GM19467 (cell line): ENCODE measurements at regions not wholly inside any gene's neighbourhood (a gene's known extent, or its start where the extent isn't known, plus 50 kb on each side); places are given as distances from the start of the nearest gene placed in this dataset.

Experiments used
- ATAC-seq: cut with Tn5 transposase; IDR thresholded peaks from one replicate; pipeline ENCODE4 v1.9.1; 2021; ENCODE audit warnings: mild to moderate bottlenecking, moderate library complexity; ENCODE audit not compliant: unreplicated experiment

DNA sequence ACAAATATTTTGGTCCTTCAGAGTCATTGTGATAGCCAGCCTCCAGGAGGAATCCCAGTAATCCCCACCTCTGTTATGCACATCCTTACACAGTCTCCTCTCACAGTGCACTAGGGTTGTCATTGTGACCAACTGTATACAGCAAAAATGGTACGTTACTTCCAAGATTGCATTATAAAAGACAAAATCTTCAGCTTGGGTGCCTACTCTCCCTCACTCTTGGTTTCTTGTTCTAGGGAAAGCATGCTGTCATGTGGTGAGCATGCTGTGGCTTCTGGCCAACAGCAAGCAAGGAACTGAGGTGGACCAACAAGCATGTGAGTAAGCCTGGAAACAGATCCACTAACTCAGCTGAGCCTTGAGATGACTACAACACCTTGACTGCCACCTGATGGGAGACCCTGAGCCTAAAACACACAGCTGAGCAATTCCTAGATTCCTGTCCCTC is 130.1 kb upstream of the DST start:
- ATAC-seq = no peak

DNA sequence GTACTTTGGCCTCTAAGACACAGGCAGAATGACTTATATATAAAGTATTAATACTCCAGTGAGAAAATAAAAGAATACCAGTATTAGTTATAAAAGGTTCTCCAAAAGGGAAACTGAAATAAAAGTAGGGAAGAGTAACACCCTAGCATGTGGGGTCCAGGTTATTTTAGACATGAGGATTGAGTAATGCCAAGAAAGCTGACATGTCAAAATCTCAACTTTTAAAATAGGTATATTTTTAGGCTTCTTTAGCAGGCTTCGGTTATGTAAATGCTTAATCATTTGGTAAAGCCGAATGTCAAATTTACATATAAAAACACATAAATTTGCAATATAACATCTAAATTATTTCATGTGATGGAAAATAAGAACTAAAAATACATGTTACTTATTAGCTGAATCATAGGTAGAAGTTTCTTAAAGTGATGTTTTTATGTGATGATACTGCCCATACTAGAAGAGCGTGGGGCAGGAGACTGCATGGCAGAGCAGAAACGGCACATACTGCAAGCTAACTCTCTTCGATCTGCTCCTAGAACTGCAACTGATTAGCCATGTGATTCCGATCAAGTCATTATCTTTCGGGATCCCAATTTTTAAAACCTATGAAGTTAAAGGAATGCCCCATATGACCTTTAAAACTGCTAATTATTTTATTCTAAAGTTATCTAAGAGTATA is 129.4 kb upstream of the DST start:
- ATAC-seq = no peak

DNA sequence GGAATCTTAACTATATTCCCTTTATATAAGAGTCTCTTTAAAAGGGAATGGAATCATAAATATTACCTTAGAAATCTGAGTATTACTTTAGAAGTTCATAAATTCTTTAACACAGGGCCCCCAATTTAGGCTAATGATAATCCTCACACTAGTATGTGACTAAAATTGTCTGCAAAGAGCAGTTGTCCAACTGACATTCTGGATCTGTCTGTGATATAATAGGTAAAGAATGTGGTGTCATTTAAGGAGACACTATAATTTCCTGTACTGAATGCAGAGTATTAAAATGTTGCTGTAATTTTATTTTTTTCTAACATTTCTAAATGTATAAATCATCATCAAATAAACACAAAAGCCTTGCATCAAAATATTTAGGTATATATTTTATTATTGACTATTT is 128.5 kb upstream of the DST start:
- ATAC-seq = no peak

DNA sequence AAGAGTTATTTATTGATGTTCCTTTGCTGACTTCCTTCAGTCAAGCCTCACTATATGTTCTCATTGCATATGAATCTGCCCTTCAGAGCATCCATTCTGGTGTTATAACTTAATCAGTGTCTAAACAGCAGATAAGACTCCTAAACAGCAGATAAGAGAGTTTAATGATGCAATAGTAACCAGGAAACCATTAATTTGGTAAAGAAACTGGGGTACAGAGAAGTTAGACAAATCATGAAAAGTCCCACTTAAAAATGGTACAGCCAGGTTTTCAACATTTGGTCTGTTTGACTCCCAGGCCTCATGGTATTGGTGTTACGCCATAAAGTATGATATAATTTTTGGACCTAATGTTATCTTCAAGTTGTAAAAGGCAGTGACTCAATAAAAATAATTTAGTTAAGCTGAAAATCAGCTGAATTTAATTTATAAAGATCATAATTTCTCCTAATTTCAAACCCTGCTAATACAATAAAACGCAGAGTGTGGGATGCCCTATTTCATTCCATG is 127.4 kb upstream of the DST start:
- no peak for ATAC-seq

DNA sequence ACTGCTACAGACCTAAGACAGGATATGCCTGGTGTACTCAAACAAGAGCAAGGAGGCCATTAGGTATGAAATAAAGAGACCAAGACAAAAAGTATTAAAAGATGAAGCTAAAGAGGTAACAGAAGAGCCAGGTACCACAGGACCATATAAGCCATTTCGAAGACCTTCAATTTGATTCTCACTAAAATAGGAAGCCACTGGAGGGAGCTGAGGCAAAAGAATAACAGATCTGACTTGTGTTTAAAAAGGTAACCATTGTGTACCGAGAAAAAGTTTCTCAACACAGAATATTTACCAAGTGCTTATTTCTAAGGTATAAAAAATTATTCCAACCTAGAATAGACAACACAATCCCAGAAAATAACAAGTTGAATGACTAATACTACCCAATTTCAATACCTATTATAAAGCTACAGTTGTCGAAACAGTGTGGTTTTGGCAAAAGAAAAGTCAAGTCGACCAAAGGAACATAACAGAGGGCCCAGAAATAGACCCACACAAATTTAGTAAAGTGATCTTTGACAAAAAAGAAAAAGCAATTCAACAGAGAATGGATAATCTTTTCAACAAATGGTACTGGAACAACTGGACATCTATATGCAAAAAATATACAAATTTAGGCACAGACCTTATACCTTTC is 125.3 kb upstream of the DST start:
- no peak for ATAC-seq

DNA sequence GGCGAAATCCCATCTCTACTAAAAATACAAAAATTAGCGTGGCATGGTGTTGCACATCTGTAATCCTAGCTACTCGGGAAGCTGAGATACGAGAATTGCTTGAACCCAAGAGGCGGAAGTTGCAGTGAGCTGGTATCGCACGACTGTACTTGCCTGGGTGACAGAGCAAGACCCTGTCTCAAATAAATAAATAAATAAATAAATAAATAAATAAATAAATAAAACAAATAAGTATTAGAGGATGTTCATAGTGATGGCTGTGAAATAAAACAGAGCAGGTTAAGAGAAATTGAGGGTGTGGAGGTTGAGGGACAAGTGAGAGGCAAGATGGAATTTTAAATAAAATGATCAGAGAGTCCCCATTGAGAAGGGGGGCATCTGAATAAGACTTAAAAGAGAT is 124.7 kb upstream of the DST start:
- no peak for ATAC-seq

DNA sequence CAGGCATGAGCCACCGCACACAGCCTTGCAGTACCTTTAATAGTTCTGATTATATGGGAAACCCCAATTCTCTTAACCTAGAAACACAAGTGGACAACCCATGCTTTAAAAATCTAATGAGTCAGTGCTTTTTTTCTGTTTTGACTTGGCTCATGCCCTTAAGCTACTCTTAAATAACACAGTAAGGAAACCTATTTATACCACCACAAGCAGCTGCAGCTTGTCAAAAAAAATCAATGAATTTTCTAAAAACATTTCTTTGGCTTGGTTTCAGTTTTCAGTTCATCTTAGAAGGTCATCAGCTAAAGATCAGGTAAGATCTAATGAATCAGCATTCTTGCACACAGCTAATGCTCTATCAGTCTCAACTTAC is 124.1 kb upstream of the DST start:
- peak; percentile 69 for ATAC-seq

DNA sequence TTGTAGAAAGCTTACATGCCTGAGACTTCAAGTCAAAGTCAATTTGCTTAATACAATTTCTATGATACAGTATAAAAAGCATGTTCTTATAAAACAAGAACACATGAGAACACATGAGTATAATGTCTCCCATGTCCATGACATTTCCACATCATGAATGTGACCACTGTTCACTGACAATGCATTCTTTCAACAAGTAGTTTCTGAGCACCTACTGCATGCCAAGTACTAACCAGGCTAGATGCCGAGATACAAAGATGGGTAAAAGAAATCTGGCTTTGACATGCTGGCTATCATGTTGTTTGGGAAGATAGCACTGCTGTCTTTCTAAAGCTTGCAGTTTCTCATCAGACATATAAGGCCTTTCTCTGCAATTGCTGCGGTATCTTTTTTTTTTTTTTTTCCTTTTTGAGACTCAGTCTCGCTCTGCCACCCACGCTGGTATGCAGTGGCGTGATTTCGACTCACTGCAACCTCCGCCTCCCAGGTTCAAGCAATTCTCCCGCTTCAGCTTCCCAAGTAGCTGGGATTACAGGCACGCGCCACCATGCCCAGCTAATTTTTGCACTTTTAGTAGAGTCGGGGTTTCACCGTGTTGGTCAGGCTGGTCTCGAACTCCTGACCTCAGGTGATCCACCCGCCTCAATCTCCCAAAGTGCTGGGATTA is 123.6 kb upstream of the DST start:
- no peak for ATAC-seq

DNA sequence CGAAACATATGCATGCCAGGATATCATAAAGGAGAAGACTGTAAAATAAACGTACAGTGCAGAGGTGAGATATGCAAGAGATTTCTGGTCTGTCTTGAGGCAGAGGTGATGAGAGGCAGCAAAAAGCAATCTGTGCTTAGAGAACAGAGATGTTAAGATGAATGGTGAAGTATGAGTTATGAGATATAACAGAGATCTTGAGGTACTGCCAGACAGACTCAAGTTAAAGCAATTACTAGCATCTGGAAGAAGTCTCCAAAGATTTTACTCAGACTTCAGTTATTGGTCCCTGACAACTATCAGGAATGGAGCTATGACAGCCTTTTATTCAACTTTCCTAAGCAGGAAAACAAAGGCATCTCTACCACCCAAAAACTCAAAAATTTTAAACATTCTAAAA is 122.8 kb upstream of the DST start:
- no peak for ATAC-seq

DNA sequence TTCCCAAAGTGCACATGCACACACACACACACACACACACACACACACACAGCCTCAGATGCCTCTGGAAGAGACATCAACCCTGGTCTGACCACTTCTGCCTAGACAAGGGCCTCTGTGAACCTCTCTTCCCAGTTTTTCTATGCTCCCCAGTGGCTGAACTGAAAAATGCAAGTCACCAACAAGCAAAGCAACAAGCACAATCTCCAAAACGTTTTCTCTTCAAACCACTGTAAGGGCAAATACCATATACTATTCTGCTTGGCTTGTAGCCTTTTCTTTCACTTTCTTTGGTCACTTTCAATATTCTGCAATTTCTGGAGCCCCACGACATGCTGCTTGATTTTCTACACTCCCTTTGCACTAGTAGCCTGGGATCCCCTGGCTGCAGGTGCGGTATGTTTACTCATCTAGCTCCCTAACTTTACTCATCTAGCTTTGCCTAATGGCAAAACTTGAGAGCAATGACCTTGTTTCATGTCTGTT is 121.4 kb upstream of the DST start:
- ATAC-seq = peak; percentile 44

DNA sequence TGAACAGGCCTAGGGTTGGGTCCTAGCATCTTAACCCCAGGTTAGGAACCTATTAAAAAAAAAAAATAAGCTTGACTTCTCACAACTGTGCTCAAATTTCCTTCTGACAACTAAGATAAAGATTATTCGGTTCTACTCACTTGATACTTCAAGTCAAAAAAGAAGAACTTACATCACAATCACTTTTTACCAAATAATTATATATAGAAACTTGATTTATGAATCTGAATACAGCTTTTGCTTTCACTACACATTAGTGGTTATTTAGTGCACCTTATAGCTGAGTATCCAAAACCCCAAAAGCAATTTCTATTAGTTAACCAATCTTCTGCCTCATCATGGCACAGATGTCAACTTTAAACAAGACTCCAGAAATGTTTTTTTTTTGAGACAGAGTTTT is 119.0 kb upstream of the DST start:
- ATAC-seq = no peak

DNA sequence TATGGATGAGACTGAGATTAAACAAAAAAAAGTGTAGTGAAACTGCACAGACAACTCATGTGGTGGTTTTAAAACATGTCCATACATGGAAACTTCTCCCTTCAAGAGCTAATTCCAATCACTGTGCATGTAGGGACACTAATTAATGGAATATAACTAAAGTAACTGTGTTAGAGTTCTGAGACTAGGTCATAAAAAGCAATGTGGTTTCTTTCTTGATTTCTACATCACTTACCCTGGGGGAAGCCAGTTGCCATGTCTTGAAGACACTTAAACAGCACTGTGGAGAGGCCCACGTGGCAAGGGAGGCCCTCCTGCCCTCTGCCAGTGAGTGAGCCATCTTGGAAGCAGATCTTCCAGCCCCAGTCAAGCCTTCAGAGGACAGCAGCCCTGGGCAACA is 118.2 kb upstream of the DST start:
- ATAC-seq = no peak

DNA sequence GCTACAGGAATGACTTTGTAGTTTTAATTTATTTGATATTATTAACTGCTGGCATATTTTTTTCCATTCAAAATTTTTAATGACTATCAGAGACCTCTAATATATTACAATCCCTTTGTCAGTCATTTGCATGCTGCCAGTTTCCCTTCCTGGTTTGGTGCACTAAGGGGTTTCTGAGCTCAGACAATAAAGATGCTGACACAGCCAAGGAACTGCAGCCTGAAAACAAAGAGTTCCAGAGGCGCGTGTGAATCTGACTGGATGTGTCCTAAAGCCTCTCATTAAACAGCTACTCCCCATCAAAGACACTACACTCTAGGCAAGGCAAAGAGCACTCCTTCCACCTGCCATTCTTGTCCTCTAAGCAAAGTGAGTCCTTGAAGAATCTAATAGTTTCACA is 116.8 kb upstream of the DST start:
- no peak for ATAC-seq

DNA sequence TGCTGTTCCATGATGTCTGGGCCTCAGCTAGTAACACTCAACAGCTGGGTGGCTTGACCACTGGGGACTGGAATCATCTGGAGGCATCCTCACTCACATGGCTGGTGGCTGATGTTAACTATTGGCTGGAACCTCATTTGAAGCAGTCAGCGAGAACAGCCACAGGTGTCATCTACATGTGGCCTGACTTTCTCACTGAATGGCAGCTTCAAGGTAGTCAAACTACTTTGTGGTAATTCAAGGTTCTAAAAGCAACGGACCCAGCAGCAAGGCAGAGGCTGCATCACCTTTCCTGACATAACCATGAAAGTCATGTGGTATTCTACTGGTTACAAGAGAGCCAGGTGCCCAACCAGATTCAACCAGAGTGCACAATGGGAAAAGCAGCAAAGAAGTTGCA is 115.9 kb upstream of the DST start:
- ATAC-seq = no peak

DNA sequence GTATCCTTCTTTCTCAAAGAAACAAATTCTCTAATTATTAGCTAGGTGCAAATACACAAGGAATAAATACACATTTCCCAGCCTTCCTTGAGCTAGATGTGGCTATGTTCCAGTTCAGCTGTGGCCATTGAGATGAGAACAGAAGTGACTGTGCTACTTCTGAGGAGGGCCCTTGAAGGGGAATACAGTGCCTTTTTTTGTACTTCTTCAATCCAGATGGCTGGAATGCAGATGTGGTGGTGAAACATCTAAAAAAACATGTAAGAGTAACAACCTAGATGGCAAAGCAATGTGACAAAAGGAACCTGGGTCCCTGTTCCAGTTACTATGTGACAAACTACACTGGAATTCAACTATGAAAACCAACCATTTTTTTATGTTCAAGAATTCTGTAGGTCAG is 115.4 kb upstream of the DST start:
- no peak for ATAC-seq

DNA sequence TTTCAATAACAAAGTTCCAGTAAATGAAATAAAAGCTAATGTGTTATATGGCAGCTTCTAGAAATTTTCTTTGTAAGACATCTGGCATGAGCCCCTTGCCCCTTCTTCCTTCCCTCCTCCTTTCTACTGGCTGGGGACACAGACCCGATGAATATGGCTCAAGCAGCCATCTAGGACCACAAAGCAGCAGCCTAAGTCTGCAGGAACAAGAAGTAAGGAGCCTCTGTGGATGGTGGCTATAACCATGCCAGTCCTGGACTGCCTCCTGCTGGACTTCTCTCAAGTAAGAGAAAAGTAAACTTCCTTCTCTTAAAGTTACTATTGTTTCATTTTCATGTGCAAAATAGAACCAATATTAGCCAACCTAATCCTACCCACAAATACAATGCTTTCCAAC is 114.9 kb upstream of the DST start:
- no peak for ATAC-seq

DNA sequence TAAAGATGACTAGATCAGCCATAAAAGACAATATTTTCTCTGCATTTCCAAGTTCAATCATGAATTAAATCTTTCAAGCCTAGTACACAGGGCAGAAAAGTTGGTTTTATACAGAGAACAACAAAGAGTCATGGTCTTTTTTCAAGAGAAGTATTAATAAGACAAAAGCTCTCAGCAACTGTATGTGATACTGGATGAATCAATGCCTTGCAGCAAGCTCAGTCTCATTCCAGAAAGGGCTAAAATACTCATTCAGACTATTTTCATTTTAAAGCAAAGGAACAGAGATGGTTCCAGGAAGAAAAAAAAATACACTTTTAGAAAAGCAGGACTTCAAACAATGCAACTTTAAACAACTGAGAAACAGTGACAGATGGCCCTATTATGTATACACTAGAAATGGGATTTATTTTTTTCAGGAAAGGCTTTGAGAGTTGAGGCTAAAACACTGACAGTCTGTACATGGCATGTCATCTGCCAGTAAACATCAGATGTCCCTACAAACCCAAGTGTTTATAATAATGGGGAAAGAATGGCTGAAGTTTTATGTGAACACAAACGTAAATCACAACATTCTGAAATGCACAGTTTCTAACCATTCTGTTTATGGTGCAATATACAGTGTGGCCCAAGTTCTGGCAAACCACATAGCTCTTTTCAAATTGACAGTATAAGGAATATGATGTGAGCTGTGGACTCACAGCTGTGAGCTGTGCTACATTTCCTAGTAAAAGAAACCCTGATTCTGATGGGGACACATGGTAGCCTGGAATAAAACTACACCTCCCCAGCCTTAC is 114.3 kb upstream of the DST start:
- no peak for ATAC-seq

DNA sequence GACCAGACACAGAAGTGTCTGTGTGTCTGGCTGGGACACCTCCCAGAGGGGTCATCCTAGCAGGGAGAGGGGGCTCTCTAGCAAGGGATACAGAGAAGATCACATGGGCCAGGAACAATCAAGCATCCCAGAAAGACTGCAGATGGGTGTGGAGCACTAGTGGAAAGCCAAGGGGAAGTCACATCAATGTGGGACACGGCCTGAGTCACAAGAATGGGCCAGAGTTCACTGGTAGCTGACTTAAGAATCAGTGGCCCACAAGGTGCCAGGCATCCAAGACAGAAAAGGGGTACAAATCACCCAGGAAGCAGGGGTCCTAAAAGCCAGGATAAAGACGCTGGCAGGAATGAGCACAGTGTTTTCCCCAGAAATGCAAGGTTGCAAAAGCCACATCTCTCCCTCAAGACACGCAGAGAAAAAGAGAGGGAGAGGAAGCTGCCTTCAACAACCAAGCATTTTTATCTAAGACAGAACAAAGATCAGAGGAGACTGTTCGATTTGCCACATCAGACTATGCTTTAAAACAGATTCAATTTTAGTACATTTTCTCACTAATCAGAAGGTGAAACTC is 113.6 kb upstream of the DST start:
- ATAC-seq = no peak

DNA sequence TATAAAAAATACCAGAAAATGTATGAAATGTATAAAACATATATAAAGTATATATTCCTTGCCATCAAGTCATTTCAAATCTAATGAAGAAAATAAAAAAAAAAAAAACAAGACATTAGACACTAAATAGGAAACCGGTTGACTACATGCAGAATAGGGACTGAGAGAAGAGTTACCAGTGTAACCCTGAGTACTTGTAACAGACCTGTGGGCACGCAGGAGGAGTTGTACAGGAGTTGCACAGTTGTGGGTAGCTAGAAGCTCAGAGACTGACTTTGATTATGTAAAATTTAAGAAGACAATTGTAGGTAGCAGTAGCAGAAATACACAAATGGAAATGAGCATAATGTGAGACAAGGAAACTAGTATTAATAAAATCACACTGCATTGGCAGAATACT is 112.4 kb upstream of the DST start:
- ATAC-seq = no peak

DNA sequence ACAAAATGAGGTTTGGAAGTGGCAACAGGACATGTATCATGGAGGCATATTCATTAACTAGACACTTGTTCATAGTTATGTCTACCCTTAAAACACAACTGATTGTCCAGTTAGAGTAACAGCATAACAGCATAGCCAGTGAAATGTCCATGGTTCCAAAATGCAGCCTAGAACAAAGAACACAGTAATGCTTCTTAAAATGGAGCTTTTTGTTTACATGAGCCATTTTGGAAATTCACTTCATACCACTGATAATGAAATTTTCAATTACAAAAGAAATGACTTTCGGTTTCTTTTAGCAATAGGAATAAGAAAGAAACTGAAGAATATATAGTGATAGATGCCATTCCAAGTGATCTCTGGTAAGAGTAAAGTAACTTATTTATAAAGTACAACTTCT is 111.1 kb upstream of the DST start:
- ATAC-seq = no peak

DNA sequence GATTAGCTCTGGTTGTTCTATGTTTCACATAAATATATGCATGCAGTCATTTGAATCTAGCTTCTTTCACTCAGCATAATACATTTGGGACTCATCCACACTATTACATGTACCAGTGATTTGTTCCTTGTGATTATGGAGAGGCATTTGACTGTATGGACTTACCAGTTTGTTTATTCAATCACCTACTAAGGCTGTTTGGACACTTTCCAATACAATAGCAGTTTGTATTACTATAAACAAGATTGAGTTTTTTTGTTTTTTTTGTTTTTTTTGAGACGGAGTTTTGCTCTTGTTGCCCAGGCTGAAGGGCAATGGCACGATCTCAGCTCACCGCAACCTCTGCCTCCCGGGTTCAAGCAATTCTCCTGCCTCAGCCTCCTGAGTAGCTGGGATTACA is 109.8 kb upstream of the DST start:
- no peak for ATAC-seq
